Medulla oblongata (tissue), 1 donor: ENCODE measurements at regions not wholly inside any gene's neighbourhood (a gene's known extent, or its start where the extent isn't known, plus 50 kb on each side); places are given as distances from the start of the nearest gene placed in this dataset.
"Not testable (repeated sequence)": the region's sequence is repeated elsewhere in the genome, so short reads cannot be mapped to it uniquely, and the experiment has no call there.

Source experiments
- DNase-seq: peaks from one replicate; pipeline ENCODE4 v3.0.0-alpha.2; 2015; ENCODE audit errors: extremely low spot score

DNA sequence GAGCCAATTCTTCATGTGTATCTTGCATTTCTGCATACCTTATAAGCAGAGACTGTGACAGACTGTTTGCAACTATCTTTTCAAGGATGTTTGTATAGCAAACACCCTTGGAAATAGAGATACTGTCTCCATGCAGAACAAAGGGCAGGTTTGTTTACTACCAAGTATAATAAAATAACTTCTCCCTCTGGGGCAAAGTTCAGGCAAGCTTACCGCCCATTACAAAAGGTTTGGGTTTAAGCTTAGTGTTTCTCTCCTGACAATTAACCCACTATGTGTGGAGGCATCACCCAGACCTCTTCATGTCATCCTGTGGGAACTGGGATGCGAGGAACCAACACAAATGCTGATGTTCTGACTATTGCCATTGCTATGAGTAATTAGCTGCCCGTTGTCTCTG is 479.1 kb upstream of the ZMIZ1 start:
- no peak for DNase-seq

GRCh38 chr10:78591066-78591465 is 477.7 kb upstream of the ZMIZ1 start:
- no peak for DNase-seq

DNA sequence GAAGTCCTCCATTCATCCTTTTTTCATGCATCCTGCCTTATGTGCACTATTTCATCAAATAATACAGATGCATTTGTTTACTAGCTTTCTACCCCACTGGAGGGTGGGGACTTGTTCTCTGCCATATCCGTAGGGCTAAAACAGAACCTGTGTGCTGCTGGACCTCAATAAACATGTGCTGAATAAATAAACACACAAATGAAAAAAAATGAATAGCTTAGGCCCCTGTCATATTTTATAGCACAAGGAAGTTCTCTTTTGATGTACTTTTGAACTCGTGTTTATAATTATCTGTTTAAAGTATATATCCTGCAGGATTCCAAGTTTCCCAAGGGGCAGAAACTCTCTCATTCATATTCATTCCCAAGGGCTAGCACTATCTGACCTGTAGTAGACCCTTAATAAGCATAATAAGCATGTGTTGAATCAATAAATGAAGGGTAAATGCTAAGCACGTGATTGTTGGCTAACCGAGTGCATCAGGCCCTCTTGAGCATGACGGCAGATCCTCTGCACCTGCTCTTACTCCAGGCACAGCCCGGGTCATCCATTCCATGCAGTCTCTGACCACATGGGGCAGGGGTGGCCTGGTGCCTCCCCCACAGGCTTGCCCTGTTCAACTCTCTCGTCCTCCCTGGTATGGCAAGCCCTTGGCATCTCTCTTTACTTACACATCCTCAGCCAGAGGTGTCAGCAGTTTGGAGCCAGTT is 474.1 kb upstream of the ZMIZ1 start:
- no peak for DNase-seq

GRCh38 chr10:78595269-78595619 is 473.5 kb upstream of the ZMIZ1 start:
- no peak for DNase-seq

- DNase-seq, result no peak
Observed at GRCh38 chr10:78596556-78596955, 472.2 kb upstream of the ZMIZ1 start.

DNA sequence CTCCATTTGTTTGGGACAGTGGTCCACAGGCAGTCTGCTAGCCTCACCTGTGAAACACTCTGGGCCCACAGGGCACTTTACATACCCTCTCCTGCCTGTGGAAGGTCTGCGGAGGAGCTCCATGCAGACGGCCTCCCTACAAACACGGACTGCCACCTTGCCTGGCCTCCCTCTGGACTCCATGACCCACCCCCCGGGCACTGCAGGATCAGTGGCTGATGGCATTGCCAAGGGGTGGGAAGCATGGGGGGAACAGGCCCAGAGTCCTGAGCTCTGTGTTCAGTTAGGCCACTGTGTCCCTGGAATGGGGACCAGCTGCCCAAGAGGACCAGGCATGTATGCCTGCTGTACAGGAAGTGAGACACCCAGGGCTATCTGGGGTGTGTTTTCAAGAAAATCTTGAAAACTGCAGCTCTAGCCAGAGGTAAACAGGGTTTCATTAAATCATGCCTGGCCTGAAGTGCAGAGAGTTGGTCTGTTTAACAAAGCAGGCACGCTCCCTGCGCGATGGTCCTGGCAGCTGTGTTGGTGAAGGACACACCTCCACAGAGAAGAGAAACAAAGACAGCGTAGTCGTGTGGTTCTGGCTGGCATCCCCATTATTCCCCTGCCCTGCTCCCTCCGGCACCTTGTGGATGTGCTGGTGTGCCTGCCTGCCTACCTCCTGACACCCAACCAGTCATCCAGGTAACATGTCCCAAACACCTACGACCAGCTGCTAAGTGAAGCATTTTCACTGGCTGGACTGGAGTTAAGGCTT is 470.8 kb upstream of the ZMIZ1 start:
- DNase-seq, result no peak

DNA sequence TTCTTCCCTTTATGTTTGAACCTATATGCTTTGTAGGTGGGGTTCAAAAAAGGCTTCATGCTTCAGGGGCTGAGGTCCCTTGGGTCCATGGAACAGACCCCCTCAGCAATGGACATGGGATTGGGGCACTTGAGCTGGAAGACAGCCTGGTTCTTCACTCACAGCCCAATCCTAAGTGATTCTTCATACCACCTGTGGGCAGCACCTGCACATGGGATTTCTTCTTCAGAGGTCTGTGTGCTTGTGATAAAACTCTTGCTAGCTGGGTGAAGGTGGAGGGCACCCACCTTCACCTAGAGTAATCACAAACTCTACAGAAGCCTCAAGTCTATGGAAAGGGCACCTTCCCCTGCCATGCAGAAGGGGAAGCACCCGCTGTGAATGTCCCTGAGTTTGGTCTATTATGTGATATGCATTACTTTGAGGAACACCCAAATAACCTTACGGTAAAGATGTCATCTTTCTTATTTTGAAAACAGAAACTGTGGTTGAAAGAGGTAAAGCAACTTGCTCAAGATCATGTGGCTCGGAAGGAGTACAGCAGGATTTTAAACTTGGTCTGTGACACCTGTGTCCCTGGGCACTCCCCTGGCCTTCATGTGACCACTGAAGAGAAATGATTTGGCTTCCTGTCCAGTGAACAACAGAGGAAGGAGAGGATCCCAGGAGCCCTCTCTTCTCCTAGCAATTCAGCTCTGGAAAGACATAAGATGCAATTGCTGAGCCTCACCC is 469.5 kb upstream of the ZMIZ1 start:
- DNase-seq, result no peak

DNA sequence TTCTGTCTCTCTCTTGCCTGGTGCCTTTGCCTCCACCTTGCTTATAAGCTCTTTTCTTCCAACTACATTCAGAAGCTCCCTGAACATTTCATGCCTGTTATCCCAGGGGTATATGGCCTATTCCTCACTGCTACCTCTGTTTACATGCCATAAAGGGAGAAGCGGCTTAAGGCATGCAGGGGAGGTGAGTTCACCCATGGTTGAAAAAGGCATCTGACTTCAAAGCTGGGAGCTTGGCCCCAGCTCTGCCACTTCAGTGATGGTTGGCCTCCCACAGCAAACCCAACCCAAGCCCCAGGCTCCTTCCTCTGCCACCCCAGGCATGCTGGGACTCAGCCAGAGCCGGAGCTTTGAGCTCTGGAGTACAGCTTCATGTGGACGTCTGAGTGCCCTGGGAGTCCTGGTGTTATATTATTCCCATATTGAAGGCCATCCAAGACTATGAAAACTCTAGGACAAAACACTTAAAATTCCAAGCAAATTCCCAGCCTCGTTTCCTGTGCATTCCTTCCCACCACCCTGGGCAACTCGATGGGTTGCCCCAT is 468.6 kb upstream of the ZMIZ1 start:
- DNase-seq, result no peak

DNA sequence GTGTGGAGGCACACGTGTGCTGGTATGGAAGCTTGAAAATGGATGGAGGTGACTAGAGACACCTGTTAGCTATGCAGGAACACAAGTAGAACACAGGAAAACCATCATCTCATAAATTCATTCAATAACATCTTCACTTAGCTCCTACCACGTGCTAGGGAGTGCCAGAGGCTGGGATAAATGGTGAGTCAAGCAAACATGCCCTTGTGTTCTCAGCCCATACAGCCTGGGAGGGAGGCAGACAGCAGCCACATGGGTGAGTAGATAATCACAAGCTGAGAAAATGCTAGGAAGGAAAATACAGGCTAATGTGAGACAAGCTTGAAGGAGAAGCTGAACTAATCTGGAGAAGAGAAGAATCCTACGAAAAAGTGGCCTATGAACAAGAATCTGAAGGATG is 468.0 kb upstream of the ZMIZ1 start:
- no peak for DNase-seq

DNA sequence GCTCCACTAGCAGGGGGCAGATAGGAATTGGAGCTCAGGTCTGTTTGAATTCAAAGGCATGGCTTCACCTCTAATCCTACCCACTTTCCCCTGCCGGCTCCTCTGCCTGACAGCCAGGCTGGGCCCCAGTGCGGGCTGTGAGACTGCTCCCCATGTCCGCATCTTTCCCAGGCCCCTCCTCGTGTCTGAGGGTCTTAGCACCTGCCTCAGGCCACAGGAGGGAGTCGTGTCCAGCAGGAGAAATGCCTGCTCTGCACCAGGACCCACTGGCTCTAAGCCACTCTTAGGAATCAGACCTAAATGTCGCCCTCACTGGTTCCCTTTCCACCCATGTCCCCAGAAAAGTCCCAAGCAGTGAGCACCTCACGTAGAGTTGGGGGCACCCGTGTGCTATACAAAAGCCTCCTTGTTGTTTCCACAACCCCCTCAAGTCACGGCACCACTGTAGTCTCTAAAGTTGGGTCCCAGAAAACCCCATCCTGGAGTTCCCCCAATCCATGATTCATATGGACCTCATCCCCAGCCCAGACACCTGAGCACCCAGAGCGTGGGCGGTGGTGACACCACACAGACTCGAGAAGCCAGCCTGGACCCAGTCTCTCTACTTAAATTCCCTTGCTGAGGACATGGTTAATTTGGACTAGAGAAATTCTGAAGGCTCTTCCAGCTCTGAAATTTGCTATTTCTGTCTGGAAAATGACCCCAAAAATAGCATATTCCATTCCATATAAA is 466.4 kb upstream of the ZMIZ1 start:
- DNase-seq, result no peak

DNA sequence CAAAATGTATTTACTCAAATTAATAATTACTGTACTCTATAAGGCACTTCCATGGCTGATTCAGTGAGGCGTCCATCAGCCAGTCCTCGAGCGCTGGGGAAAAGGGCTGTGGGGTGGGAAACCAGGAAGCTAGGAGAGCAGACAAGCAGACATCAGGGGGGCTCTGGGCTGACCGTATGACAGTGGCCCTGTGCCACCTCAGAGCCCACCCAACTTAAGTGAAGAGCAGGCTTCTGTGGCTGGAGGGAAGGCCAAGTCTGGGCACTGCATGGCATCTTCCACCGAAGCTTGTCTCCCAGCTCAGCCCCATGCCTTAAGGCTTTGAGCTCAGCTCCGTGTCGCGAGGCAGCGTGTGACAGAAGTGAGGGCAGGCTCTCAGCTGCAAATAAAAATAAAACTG is 464.5 kb upstream of the ZMIZ1 start:
- DNase-seq, result no peak

DNA sequence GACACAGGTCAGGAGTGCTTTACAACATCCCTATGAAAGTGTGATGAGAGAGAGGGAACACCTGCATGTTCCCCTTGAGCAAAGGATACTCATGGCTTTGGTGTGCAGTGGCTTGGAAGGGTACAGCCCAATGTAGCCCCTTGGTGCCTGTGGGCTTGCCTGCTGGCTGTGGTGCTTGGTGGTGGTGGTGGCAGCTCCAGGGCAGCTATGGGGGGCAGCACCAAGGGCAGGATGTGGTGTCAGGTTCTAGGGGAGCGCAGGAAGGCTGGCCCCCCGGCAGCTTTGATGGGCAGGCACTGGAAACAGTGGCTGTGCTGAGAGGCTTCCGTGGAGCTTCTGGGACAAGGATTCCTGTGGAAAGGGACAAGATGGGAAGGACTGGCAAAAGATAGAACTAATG is 464.0 kb upstream of the ZMIZ1 start:
- DNase-seq, result no peak

DNA sequence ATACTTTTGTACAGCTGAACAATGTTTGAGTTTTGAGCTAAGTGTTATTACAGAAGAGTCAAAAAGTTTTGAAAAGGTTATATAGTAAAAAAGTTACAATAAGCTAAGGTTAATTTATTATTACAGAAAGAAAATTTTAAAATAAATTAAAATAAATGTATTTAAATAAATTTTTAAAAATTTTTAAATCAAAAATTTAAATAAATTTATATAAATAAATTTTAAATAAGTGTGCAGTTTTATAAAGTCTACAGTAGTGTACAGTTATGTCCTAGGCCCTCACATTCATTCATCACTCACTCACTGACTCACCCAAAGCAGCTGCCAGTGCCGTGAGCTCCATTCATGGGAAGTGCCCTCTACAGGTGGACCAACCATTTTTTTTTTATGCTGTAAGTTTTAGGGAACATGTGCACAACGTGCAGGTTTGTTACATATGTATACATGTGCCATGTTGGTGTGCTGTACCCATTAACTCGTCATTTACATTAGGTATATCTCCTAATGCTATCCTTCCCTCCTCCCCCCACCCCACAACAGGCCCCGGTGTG is 462.9 kb upstream of the ZMIZ1 start:
- DNase-seq, result no peak

DNA sequence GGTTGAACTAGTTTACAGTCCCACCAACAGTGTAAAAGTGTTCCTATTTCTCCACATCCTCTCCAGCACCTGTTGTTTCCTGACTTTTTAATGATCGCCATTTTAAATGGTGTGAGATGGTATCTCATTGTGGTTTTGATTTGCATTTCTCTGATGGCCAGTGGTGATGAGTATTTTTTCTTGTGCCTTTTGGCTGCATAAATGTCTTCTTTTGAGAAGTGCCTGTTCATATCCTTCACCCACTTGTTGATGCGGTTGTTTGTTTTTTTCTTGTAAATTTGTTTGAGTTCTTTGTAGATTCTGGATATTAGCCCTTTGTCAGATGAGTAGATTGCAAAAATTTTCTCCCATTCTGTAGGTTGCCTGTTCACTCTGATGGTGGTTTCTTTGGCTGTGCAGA is 462.0 kb upstream of the ZMIZ1 start:
- DNase-seq, result not testable (repeated sequence)

DNA sequence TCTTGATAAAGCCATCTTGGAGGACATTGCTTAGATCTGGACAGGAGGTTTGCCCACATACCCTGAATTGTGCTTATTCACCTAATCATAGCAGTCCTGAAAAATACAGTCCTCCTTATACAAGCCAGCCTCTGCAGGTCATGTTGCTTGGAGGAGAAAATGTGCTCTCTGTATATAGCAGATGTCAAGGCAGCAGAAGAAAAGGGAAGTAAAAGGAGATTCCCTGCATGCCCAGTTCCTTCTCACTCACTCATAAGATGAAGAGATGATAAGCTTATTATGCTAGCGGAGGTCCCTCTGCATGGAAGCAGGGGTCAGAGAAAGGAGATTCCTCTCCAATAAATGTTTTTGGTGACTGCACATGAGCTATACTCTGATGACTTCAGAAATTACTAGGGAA is 458.8 kb upstream of the ZMIZ1 start:
- DNase-seq, result no peak

DNA sequence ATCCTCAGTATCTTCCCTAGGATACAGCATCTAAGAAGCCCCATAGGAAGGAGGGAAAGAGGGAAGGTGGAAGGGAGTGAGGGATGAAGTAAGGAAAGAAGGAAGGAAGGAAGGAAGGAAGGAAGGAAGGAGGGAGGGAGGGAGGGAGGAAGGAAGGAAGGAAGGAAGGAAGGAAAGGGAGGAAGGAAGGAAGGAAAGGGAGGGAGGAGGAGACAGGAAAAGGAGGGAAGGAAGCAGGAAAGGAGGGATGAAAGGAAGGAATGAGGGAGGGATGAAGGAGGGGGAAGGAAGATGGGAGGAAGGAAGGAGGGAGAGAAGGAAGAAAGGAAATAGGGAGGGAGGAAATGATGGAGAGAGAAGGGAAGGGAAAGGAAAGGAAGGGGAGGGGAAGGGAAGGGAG is 455.6 kb upstream of the ZMIZ1 start:
- DNase-seq, result no peak

- no peak for DNase-seq
Observed at GRCh38 chr10:78614267-78614666, 454.5 kb upstream of the ZMIZ1 start.

- DNase-seq, result no peak
Observed at GRCh38 chr10:78614744-78615143, 454.0 kb upstream of the ZMIZ1 start.

DNA sequence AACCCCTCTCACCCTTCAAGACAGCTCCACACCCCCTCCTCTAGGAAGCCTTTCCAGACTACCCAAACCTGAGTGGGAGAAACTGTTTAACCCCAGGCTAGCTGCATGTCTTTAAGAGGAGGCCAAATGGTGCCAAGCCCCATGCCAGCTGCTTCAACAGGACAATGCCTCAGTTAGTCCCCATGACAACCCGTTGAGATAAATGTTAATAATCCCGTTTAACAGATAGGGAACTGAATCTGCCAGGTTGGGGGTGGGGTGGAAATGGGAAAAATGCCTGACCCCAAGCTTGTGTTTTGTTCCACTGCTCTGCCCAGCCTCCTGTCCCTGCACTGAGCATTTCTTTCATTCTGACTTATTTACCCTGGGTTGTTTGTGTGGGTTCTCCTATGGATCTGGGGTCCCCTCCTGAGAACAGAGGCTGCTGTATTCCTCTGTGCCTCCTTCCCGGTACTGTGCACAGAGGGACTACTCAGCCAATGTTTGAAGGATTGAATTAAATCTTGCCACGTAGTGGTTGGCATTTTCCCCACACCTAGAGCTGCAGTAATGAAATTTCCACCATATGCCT is 452.6 kb upstream of the ZMIZ1 start:
- DNase-seq, result no peak

DNA sequence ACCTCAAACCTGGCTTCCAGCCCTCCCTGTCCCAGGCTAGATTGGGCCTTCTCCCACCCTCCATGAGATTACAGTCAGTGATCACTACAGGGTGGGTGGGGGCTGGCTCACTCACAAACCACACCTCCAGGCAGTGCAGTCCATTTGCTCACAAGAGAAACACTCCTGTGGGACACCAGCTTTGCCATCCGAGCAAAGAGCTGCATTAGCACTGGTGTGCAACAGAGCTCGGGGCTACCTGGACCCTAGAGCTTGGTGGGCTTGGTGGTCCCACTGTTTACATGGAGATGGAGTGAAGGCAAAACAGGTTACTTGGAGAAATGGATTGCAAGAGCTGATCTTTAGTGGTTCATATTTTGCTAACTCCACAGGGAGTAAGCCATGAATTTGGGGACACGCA is 451.7 kb upstream of the ZMIZ1 start:
- DNase-seq, result no peak

GRCh38 chr10:78617631-78618030 is 451.1 kb upstream of the ZMIZ1 start:
- no peak for DNase-seq
